H1 (cell line): ENCODE measurements at regions not wholly inside any gene's neighbourhood (a gene's known extent, or its start where the extent isn't known, plus 50 kb on each side); places are given as distances from the start of the nearest gene placed in this dataset.

Experiments used
- ASH2L ChIP-seq: fragments of 200-600, 300-600 bp; sonication (generic); IDR thresholded peaks from one replicate; pipeline ENCODE4 v1.7.1; 2017; ENCODE audit warnings: low read length
- CEBPB ChIP-seq: IDR thresholded peaks from 2 replicates; pipeline ENCODE4 v1.6.1; 2012; ENCODE audit warnings: low read depth, low read length
- CTCF ChIP-seq, 3 experiments: IDR thresholded peaks; 1 replicate in 2 of 3; 2 replicates in 1 of 3; pipeline versions ENCODE4 v1.5.1 to v1.6.1; 2011; ENCODE audit warnings: low read length in 3 of 3, mild to moderate bottlenecking in 3 of 3, inconsistent platforms in 2 of 3, low read depth in 1 of 3, moderate library complexity in 1 of 3; ENCODE audit not compliant: insufficient read depth in 1 of 3; ENCODE audit errors: control extremely low read depth in 1 of 3
- EP300 ChIP-seq, 2 experiments: IDR thresholded peaks; 1 replicate in 1 of 2; 2 replicates in 1 of 2; pipeline ENCODE4 v1.6.1; 2011 to 2012; ENCODE audit warnings: low read depth in 2 of 2, low read length in 2 of 2, mild to moderate bottlenecking in 2 of 2, borderline replicate concordance in 1 of 2, inconsistent platforms in 1 of 2, moderate library complexity in 1 of 2
- GABPA ChIP-seq: IDR thresholded peaks from 2 replicates; pipeline ENCODE4 v1.6.1; 2011; ENCODE audit warnings: mild to moderate bottlenecking, low read length, moderate library complexity, borderline replicate concordance; ENCODE audit not compliant: insufficient read depth
- PHF8 ChIP-seq: fragments of 200-600 bp; sonication (generic); conservative IDR thresholded peaks from 2 replicates; pipeline ENCODE4 v1.7.1; 2012; ENCODE audit warnings: low read depth, mild to moderate bottlenecking, inconsistent platforms, low read length, moderate library complexity
- POLR2A ChIP-seq, 2 experiments: IDR thresholded peaks; 1 replicate in 1 of 2; 2 replicates in 1 of 2; pipeline ENCODE4 v1.6.1; 2011; ENCODE audit warnings: low read depth in 2 of 2, low read length in 2 of 2, mild to moderate bottlenecking in 2 of 2; ENCODE audit errors: control extremely low read depth in 1 of 2
- POLR2AphosphoS5 ChIP-seq: IDR thresholded peaks from 2 replicates; pipeline ENCODE4 v1.6.1; 2011; ENCODE audit warnings: low read depth, low read length
- RBBP5 ChIP-seq: IDR thresholded peaks from 2 replicates; pipeline ENCODE4 v1.7.1; 2012; ENCODE audit warnings: low read depth, mild to moderate bottlenecking, inconsistent platforms, low read length, moderate library complexity, borderline replicate concordance
- SIN3A ChIP-seq, 2 experiments: IDR thresholded peaks in 1 of 2; conservative IDR thresholded peaks in 1 of 2; 2 replicates each; pipeline ENCODE4 v1.6.1; 2011 to 2012; ENCODE audit warnings: low read length in 2 of 2, improper control_type of control experiment in 1 of 2, low read depth in 1 of 2, mild to moderate bottlenecking in 1 of 2
- SIX5 ChIP-seq: IDR thresholded peaks from 2 replicates; pipeline ENCODE4 v1.6.1; 2011; ENCODE audit warnings: mild to moderate bottlenecking, low read depth, low read length
- SP2 ChIP-seq: IDR thresholded peaks from 2 replicates; pipeline ENCODE4 v1.6.1; 2012; ENCODE audit warnings: mild to moderate bottlenecking, low read length, inconsistent platforms

GRCh38 chr6:3527651-3527977 lies 70.8 kb upstream of the SLC22A23 start:
- TF ChIP-seq CTCF (IDR thresholded peaks at IDR 0.05; ENCODE audit: control extremely low read depth in 1 of 3, insufficient read depth in 1 of 3, low read depth in 1 of 3, low read length in 3 of 3) (no peak), SIN3A (conservative IDR thresholded peaks at IDR 0.05 in 1 of 2, IDR thresholded peaks at IDR 0.05 in 1 of 2; ENCODE audit: low read depth in 1 of 2, low read length in 2 of 2) (no peak), SIX5 (no peak), RBBP5 (no peak), EP300 (IDR thresholded peaks at IDR 0.05; ENCODE audit: borderline replicate concordance in 1 of 2, low read depth in 2 of 2, low read length in 2 of 2) (no peak), SP2 (no peak), GABPA (no peak), CEBPB (no peak), POLR2AphosphoS5 (no peak), POLR2A (IDR thresholded peaks at IDR 0.05; ENCODE audit: control extremely low read depth in 1 of 2, low read depth in 2 of 2, low read length in 2 of 2) (no peak), ASH2L (no peak), PHF8 (no peak)
